D721Med (cell line): ENCODE measurements at regions not wholly inside any gene's neighbourhood (a gene's known extent, or its start where the extent isn't known, plus 50 kb on each side); places are given as distances from the start of the nearest gene placed in this dataset.

Source experiments
- DNase-seq: peaks from one replicate; pipeline ENCODE4 v3.0.0; 2011; ENCODE audit warnings: low spot score; ENCODE audit not compliant: insufficient read length
- FAIRE-seq: peaks from 2 replicates; lab custom pipeline; 2011; peaks lifted over from hg19 to GRCh38; lab: Jason Lieb, UNC
- TF ChIP-seq, protein P1 (sequence below): IDR thresholded peaks from 2 replicates; pipeline ENCODE4 v1.5.1; 2012; ENCODE audit warnings: mild to moderate bottlenecking, control low read depth; ENCODE audit not compliant: insufficient read depth; ENCODE audit errors: missing control alignments

- FAIRE-seq: no peak
Observed at GRCh38 chr10:131745591-131745990, 155.2 kb upstream of the PPP2R2D start.

GRCh38 chr10:131746241-131746711 is 154.5 kb upstream of the PPP2R2D start:
- DNase-seq (no peak), FAIRE-seq (no peak)
- TF ChIP-seq, protein P1, sequence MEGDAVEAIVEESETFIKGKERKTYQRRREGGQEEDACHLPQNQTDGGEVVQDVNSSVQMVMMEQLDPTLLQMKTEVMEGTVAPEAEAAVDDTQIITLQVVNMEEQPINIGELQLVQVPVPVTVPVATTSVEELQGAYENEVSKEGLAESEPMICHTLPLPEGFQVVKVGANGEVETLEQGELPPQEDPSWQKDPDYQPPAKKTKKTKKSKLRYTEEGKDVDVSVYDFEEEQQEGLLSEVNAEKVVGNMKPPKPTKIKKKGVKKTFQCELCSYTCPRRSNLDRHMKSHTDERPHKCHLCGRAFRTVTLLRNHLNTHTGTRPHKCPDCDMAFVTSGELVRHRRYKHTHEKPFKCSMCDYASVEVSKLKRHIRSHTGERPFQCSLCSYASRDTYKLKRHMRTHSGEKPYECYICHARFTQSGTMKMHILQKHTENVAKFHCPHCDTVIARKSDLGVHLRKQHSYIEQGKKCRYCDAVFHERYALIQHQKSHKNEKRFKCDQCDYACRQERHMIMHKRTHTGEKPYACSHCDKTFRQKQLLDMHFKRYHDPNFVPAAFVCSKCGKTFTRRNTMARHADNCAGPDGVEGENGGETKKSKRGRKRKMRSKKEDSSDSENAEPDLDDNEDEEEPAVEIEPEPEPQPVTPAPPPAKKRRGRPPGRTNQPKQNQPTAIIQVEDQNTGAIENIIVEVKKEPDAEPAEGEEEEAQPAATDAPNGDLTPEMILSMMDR: no peak

More at GRCh38 chr10:131745591-131745990, 155.2 kb upstream of the PPP2R2D start:
- no peak for DNase-seq
- TF ChIP-seq, protein P1: no peak

GRCh38 chr10:131746785-131747184 is 154.0 kb upstream of the PPP2R2D start:
- DNase-seq (no peak), FAIRE-seq (no peak)
- TF ChIP-seq, protein P1: no peak

GRCh38 chr10:131747251-131747650 is 153.6 kb upstream of the PPP2R2D start:
- DNase-seq (no peak), FAIRE-seq (no peak)
- TF ChIP-seq, protein P1: no peak

- DNase-seq: no peak
- FAIRE-seq: no peak
- TF ChIP-seq, protein P1: no peak
Observed at GRCh38 chr10:131747791-131748190, 153.0 kb upstream of the PPP2R2D start.

- DNase-seq: no peak
- TF ChIP-seq, protein P1: no peak
- FAIRE-seq: no peak
Observed at GRCh38 chr10:131748191-131748590, 152.6 kb upstream of the PPP2R2D start.

DNA sequence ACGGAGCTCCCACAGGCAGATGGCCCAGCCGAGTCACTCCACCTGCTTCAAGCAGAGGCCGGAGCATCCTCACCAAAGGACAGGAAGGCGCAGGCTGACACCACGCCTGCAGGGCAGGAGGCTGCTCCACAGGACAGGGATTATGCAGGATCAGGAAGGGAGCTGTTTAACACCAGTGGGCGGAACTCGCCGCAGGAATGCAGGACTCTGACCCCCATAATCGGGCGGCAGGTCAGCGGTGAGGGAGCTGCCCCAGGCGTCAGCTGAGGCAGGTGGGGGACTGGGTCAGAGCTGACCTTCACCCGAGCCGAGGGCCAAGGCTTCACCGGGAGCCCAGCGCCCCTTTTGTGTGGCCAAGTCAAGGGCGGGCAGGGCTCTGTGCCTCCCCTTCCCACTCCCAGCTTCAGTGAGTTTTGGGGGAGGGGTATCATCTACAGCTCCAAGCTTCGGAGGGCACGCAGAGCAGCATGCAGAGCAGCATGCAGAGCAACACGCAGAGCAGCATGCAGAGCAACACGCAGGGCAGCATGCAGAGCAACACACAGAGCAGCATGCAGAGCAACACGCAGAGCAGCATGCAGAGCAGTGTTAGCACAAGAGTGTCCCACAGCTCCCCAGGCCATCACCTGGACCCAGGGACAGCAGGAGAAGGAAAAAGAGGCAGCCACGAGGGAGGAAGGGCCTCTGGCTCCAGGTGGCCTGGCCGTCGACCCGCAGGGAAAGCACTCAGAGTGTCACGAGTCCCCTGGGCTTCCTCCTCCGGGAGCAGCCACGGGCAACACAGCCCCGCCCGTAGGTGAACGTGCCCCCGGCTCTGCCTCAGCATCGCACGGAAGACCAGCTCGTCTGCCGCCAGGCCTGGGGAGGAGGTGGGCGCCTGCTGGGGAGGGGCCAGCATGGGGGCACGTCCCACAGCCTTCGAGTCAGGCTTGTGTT is 151.7 kb upstream of the PPP2R2D start:
- FAIRE-seq: no peak
- DNase-seq: no peak
- TF ChIP-seq, protein P1: no peak
